Vagina (tissue), 2 donors: ENCODE measurements at regions not wholly inside any gene's neighbourhood (a gene's known extent, or its start where the extent isn't known, plus 50 kb on each side); places are given as distances from the start of the nearest gene placed in this dataset.

Experiments used
- CTCF ChIP-seq, 3 experiments: fragments of 450-650 bp in 2 of 3; fragments of 200-600 bp in 1 of 3; sonication (generic) in 1 of 3; IDR thresholded peaks; one replicate each; pipeline ENCODE4 v1.5.1; 2017 to 2019; ENCODE audit warnings: antibody characterized with exemption in 3 of 3, mild to moderate bottlenecking in 2 of 3, moderate library complexity in 2 of 3
- POLR2A ChIP-seq, 2 donors: fragments of 450-650 bp; IDR thresholded peaks; one replicate each; pipeline ENCODE4 v1.6.1; 2017; ENCODE audit warnings: antibody characterized with exemption in 2 of 2, mild to moderate bottlenecking in 2 of 2, moderate library complexity in 2 of 2

DNA sequence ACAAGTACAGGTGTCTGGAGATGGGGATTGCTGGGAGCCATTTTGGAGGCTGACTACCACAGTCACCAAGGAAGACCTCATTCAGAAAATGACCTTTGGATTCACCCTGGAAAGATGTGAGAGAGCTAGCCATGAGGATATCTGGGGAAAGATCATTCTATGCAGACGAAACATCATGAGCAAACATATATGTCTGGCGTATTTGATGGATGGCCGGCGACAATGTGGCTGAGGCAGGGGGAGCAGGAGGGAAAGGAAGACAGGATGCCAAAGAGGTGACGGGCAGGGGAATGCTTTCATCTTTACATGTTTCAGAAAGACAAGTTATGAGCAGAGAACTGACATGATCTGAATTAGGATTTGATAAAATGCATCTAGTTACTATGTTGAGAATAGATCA is 61.5 kb upstream of the SOX13 start:
- TF ChIP-seq POLR2A (IDR thresholded peaks at IDR 0.05) (no peak), CTCF (IDR thresholded peaks at IDR 0.05) (no peak)
